HEK293 (cell line): ENCODE measurements at regions not wholly inside any gene's neighbourhood (a gene's known extent, or its start where the extent isn't known, plus 50 kb on each side); places are given as distances from the start of the nearest gene placed in this dataset.

Experiments
- CTCF ChIP-seq: fragments of 450-650 bp; formaldehyde crosslinking; IDR thresholded peaks from 2 replicates; pipeline ENCODE4 v1.5.1; 2016; ENCODE audit warnings: missing biosample characterization, missing genetic modification characterization
- FEZF1 ChIP-seq: fragments of 450-650 bp; formaldehyde crosslinking; IDR thresholded peaks from 2 replicates; pipeline ENCODE4 v1.5.1; 2016; ENCODE audit warnings: missing biosample characterization, missing genetic modification characterization
- GLIS2 ChIP-seq: fragments of 450-650 bp; formaldehyde crosslinking; IDR thresholded peaks from 2 replicates; pipeline ENCODE4 v1.5.1; 2016; ENCODE audit warnings: missing biosample characterization, missing genetic modification characterization
- REST ChIP-seq: fragments of 450-650 bp; formaldehyde crosslinking; IDR thresholded peaks from 2 replicates; pipeline ENCODE4 v1.5.1; 2016; ENCODE audit warnings: missing biosample characterization, missing genetic modification characterization
- SP2 ChIP-seq: fragments of 450-650 bp; formaldehyde crosslinking; IDR thresholded peaks from 2 replicates; pipeline ENCODE4 v1.5.1; 2016; ENCODE audit warnings: missing biosample characterization, missing genetic modification characterization
- TCF7L2 ChIP-seq: IDR thresholded peaks from 2 replicates; pipeline ENCODE4 v1.6.1; 2011; ENCODE audit warnings: low read depth, mild to moderate bottlenecking, inconsistent platforms, low read length, moderate library complexity, borderline replicate concordance
- ZNF133 ChIP-seq: fragments of 450-650 bp; formaldehyde crosslinking; IDR thresholded peaks from 2 replicates; pipeline ENCODE4 v1.5.1; 2016; ENCODE audit warnings: missing biosample characterization, missing genetic modification characterization
- ZNF146 ChIP-seq: fragments of 450-650 bp; formaldehyde crosslinking; IDR thresholded peaks from 2 replicates; pipeline ENCODE4 v1.5.1; 2016; ENCODE audit warnings: missing biosample characterization, missing genetic modification characterization

- no peak for TF ChIP-seq CTCF (tag by site-specific recombination)
- no peak for TF ChIP-seq ZNF133 (tag by site-specific recombination)
- TF ChIP-seq TCF7L2, result no peak
- no peak for TF ChIP-seq SP2 (tag by site-specific recombination)
- TF ChIP-seq ZNF146 (tag by site-specific recombination), result no peak
- no peak for TF ChIP-seq REST (tag by site-specific recombination)
- TF ChIP-seq GLIS2 (tag by site-specific recombination), result no peak
- no peak for TF ChIP-seq FEZF1 (tag by site-specific recombination)
Observed at GRCh38 chr4:52374877-52375276, 284.2 kb downstream of the USP46 start.
